Activated T-cell treated with anti-CD3 and anti-CD28 coated beads, Interleukin-2, amount 50 U/mL, for 48 hours (primary cell): ENCODE measurements at regions not wholly inside any gene's neighbourhood (a gene's known extent, or its start where the extent isn't known, plus 50 kb on each side); places are given as distances from the start of the nearest gene placed in this dataset.
"Not testable (repeated sequence)": the region's sequence is repeated elsewhere in the genome, so short reads cannot be mapped to it uniquely, and the experiment has no call there.

Source experiments
- DNase-seq, 2 experiments: peaks; one replicate each; pipeline ENCODE4 v3.0.0-alpha.2; 2020

GRCh38 chr4:181830404-181831035 is 412.7 kb upstream of the TENM3 start:
- DNase-seq: no peak

- no peak for DNase-seq
Measured at GRCh38 chr4:181834071-181834470, 409.1 kb upstream of the TENM3 start.

GRCh38 chr4:181835348-181835747 is 407.9 kb upstream of the TENM3 start:
- no peak for DNase-seq

- DNase-seq: no peak
Measured at GRCh38 chr4:181838253-181838652, 404.9 kb upstream of the TENM3 start.

GRCh38 chr4:181843797-181844196 is 399.4 kb upstream of the TENM3 start:
- DNase-seq: not testable (repeated sequence)

- no peak for DNase-seq
Measured at GRCh38 chr4:181845617-181846016, 397.6 kb upstream of the TENM3 start.

- DNase-seq: no peak
Measured at GRCh38 chr4:181846934-181847333, 396.3 kb upstream of the TENM3 start.

GRCh38 chr4:181848357-181848756 is 394.8 kb upstream of the TENM3 start:
- DNase-seq: no peak

- DNase-seq: no peak
Measured at GRCh38 chr4:181849472-181849871, 393.7 kb upstream of the TENM3 start.

- DNase-seq: no peak
Measured at GRCh38 chr4:181853881-181854511, 389.2 kb upstream of the TENM3 start.

GRCh38 chr4:181855307-181855706 is 387.9 kb upstream of the TENM3 start:
- DNase-seq: no peak

- not testable (repeated sequence) for DNase-seq
Measured at GRCh38 chr4:181857471-181857870, 385.7 kb upstream of the TENM3 start.

GRCh38 chr4:181858741-181859140 is 384.5 kb upstream of the TENM3 start:
- DNase-seq: no peak

GRCh38 chr4:181859439-181859838 is 383.8 kb upstream of the TENM3 start:
- DNase-seq: no peak

GRCh38 chr4:181860157-181860556 is 383.0 kb upstream of the TENM3 start:
- no peak for DNase-seq

GRCh38 chr4:181860668-181861067 is 382.5 kb upstream of the TENM3 start:
- no peak for DNase-seq

GRCh38 chr4:181863856-181864255 is 379.3 kb upstream of the TENM3 start:
- DNase-seq: no peak

- DNase-seq: no peak
Measured at GRCh38 chr4:181870326-181870725, 372.9 kb upstream of the TENM3 start.

GRCh38 chr4:181874602-181875001 is 368.6 kb upstream of the TENM3 start:
- DNase-seq: no peak

- DNase-seq: no peak
Measured at GRCh38 chr4:181877329-181877848, 365.8 kb upstream of the TENM3 start.

- DNase-seq: no peak
Measured at GRCh38 chr4:181890031-181890430, 353.2 kb upstream of the TENM3 start.

- DNase-seq: no peak
Measured at GRCh38 chr4:181890911-181891310, 352.3 kb upstream of the TENM3 start.

GRCh38 chr4:181896614-181897013 is 346.6 kb upstream of the TENM3 start:
- DNase-seq: no peak

- no peak for DNase-seq
Measured at GRCh38 chr4:181897935-181898334, 345.3 kb upstream of the TENM3 start.

GRCh38 chr4:181902404-181902803 is 340.8 kb upstream of the TENM3 start:
- DNase-seq: not testable (repeated sequence)
